ENCODE measurements at regions not wholly inside any gene's neighbourhood (a gene's known extent, or its start where the extent isn't known, plus 50 kb on each side); places are given as distances from the start of the nearest gene placed in this dataset.

DNA sequence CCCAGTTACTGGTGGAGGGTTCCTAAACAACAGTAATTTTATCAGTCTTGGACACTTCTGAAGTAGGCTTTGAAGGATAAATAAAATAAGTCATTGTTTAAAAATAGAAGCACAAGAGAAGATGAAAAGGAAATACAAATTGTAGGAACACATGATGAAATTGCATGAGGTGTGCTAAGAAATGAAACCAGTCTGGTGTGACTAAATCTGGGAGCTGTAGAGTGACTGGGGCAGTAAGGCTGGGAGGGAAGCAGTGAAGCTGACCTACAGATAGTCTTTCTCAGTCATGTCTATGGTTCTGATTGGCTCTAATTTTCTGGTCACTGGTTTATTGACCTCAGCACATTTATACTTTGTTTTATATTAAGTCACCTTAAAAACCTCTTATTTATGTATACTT lies 139.1 kb downstream of the SLC17A6 start:
- no peak overlapping the region for H3K4me3 ChIP-seq (replicated peaks; ENCODE audit: low read depth, low read length)
- no peak for TF ChIP-seq CTCF (IDR thresholded peaks at IDR 0.05; ENCODE audit: low read length, missing control alignments)
- DNase-seq (ENCODE audit: low read depth) = no peak

- no peak overlapping the region for H3K4me3 ChIP-seq (replicated peaks; ENCODE audit: low read depth, low read length)
- no peak for DNase-seq (ENCODE audit: low read depth)
- no peak for TF ChIP-seq CTCF (IDR thresholded peaks at IDR 0.05; ENCODE audit: low read length, missing control alignments)
Measured at GRCh38 chr11:22476589-22476988, 138.4 kb downstream of the SLC17A6 start.

GRCh38 chr11:22474616-22475015 lies 136.4 kb downstream of the SLC17A6 start:
- TF ChIP-seq CTCF (IDR thresholded peaks at IDR 0.05; ENCODE audit: low read length, missing control alignments) = no peak

GRCh38 chr11:22473586-22473985 lies 135.4 kb downstream of the SLC17A6 start:
- H3K4me3 ChIP-seq (replicated peaks; ENCODE audit: low read depth, low read length) = no peak overlapping the region
- DNase-seq (ENCODE audit: low read depth) = no peak
- no peak for TF ChIP-seq CTCF (IDR thresholded peaks at IDR 0.05; ENCODE audit: low read length, missing control alignments)

More at GRCh38 chr11:22474616-22475015, 136.4 kb downstream of the SLC17A6 start:
- H3K4me3 ChIP-seq (replicated peaks; ENCODE audit: low read depth, low read length) = no peak overlapping the region
- DNase-seq (ENCODE audit: low read depth) = no peak

DNA sequence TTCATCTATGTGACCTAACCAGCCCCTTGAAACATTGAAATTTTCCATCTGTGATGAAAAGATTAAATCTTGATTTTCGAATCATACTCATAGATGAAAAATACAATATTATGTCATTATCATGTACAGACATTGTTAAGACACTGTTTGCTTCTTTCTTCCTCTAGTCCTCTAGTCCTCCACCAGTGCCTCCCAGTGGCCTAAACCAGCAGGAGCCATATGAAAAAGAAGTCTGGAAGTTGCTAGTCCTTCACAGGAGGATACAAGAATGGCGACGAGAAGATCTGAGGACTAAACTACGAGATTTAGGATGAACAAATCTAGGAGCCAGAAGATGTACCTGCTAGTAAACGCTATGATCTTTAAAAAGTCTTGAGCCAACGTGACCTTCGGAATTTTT lies 134.1 kb downstream of the SLC17A6 start:
- no peak overlapping the region for H3K4me3 ChIP-seq (replicated peaks; ENCODE audit: low read depth, low read length)
- DNase-seq (ENCODE audit: low read depth) = peak; percentile 29

GRCh38 chr11:22471385-22471784 lies 133.2 kb downstream of the SLC17A6 start:
- no peak overlapping the region for H3K4me3 ChIP-seq (replicated peaks; ENCODE audit: low read depth, low read length)
- TF ChIP-seq CTCF (IDR thresholded peaks at IDR 0.05; ENCODE audit: low read length, missing control alignments) = no peak
- no peak for DNase-seq (ENCODE audit: low read depth)

More for the DNA sequence above, 134.1 kb downstream of the SLC17A6 start:
- peak; percentile 46 for TF ChIP-seq CTCF (IDR thresholded peaks at IDR 0.05; ENCODE audit: low read length, missing control alignments)

DNA sequence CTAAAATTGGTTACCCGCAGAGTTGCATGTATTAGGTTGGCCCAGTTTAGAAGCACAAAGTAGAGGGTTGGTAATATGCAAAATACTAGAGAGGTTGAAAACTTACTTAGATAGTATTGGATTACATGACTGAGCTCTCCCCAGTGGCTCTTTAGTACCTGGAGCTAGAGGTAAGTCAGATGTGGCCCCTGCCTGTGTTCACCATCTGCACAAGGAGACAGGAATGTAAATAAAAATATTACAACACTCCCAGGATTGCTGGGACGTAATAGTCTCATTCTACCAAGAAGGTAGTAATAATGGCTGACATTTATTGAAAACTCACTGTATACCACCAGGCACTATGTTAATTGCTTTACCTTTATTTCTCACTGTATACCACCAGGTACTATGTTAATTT lies 129.6 kb downstream of the SLC17A6 start:
- no peak for TF ChIP-seq CTCF (IDR thresholded peaks at IDR 0.05; ENCODE audit: low read length, missing control alignments)
- H3K4me3 ChIP-seq (replicated peaks; ENCODE audit: low read depth, low read length) = no peak overlapping the region
- no peak for DNase-seq (ENCODE audit: low read depth)

Measured in fibroblast of pulmonary artery (primary cell).